Hematopoietic multipotent progenitor cell treated with erythropoietin and hydrocortisone succinate and interleukin-3 and kit ligand, for 6 days (in vitro differentiated cells): ENCODE measurements at regions not wholly inside any gene's neighbourhood (a gene's known extent, or its start where the extent isn't known, plus 50 kb on each side); places are given as distances from the start of the nearest gene placed in this dataset.
"Not testable (repeated sequence)": the region's sequence is repeated elsewhere in the genome, so short reads cannot be mapped to it uniquely, and the experiment has no call there.

Experiments
- DNase-seq: peaks from one replicate; pipeline ENCODE4 v3.0.0-alpha.2; 2015

DNA sequence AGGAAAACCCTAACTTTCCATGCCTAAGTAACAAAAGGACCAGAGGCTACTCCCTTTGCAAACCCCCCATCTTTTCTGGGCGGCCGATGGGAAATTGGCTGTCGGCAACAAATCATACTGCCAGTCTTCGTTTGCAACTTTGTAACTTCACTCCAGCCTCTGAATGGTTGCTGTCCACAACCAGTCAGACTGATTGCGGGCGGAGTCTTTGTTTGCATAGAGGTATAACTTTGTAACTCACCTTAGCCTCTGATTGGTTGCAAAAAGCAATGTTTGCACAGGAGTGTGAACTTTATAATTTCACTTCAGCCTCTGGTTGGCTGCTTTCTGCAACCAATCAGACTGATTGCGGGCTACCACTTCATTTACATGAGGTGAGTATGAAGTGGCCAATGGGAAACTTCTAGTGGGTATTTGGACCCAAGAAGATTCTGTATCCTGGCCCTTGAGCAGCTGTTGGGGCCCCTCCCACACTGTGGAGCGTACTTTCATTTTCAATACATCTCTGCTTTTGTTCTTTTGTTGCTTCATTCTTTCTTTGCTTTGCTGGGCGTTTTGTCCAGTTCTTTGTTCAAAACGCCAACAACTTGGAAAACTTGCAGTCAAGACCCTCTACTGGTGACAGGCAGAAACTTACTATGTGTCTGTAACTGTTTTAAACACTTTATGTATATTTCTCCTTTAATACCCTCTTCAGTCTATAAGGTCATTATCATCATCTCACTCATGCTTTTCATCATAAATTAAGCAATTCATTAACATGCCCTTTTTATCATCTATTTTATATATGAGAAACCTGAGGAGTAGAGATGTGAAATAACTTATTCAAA lies 55.8 kb upstream of the PPP1R12A start:
- DNase-seq: not testable (repeated sequence)

DNA sequence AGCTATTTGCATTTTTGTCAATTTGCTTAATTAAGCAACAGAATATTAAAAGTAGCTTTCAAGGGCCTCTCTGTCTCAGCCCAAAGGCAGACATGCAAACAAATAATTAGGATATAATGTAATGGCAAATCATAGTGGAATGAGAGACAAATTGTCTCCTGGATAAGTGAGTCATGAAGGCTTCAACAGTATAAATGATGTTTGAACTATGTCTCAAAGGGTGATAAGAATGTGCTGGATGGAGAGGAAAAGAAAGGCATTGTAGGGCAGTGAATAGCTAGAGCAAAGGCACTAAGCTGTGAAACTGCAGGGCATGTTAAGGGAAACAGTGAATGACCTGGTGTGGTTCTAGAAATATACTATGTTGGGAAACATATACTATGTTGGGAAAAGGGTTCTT lies 53.5 kb upstream of the PPP1R12A start:
- DNase-seq: no peak

DNA sequence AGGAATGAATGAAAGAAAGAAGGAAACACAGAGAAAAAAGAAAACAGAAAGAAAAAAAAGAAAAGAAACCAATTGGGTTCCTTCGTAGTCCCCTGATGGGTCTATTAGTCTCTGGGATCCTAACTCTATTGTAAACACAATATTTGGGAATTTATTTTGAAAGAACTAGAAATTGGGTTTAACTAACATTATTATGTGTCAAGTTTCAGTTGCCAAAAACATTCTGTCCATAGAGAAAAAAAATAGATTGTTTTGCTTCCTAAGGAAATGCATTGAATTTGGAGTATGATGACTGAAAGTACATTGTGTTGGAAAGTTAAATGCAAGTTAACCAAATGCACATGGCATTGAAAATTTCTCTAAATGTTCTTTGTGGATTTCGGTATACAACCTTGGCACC lies 52.8 kb upstream of the PPP1R12A start:
- no peak for DNase-seq
